ENCODE measurements at regions not wholly inside any gene's neighbourhood (a gene's known extent, or its start where the extent isn't known, plus 50 kb on each side); places are given as distances from the start of the nearest gene placed in this dataset.
"Not testable (repeated sequence)": the region's sequence is repeated elsewhere in the genome, so short reads cannot be mapped to it uniquely, and the experiment has no call there.

GRCh38 chr12:125841332-125841731 is 776.1 kb downstream of the AACS start:
- no peak for DNase-seq

- DNase-seq = no peak
Measured at GRCh38 chr12:125852116-125852515, 786.9 kb downstream of the AACS start.

- no peak for DNase-seq
Measured at GRCh38 chr12:125852679-125853078, 787.4 kb downstream of the AACS start.

GRCh38 chr12:125853670-125854069 is 788.4 kb downstream of the AACS start:
- no peak for DNase-seq

- no peak for DNase-seq
Measured at GRCh38 chr12:125856366-125856765, 791.1 kb downstream of the AACS start.

- DNase-seq = no peak
Measured at GRCh38 chr12:125856896-125857295, 791.7 kb downstream of the AACS start.

GRCh38 chr12:125860672-125861288 is 795.5 kb downstream of the AACS start:
- no peak for DNase-seq

GRCh38 chr12:125861299-125862281 is 796.4 kb downstream of the AACS start:
- no peak for DNase-seq

GRCh38 chr12:125865236-125865635 is 800.0 kb downstream of the AACS start:
- not testable (repeated sequence) for DNase-seq

- no peak for DNase-seq
Measured at GRCh38 chr12:125871811-125872594, 806.8 kb downstream of the AACS start.

GRCh38 chr12:125873016-125873415 is 807.8 kb downstream of the AACS start:
- DNase-seq = no peak

GRCh38 chr12:125878483-125878882 is 813.2 kb downstream of the AACS start:
- no peak for DNase-seq

GRCh38 chr12:125882141-125882540 is 816.9 kb downstream of the AACS start:
- DNase-seq = no peak

- no peak for DNase-seq
Measured at GRCh38 chr12:125888921-125889320, 823.7 kb downstream of the AACS start.

GRCh38 chr12:125889742-125890141 is 824.5 kb downstream of the AACS start:
- no peak for DNase-seq

- no peak for DNase-seq
Measured at GRCh38 chr12:125890366-125890905, 825.2 kb downstream of the AACS start.

- DNase-seq = no peak
Measured at GRCh38 chr12:125890971-125891370, 825.7 kb downstream of the AACS start.

- DNase-seq = no peak
Measured at GRCh38 chr12:125892276-125892675, 827.0 kb downstream of the AACS start.

- DNase-seq = no peak
Measured at GRCh38 chr12:125902991-125903390, 837.8 kb downstream of the AACS start.

GRCh38 chr12:125907351-125907750 is 842.1 kb downstream of the AACS start:
- DNase-seq = no peak

- no peak for DNase-seq
Measured at GRCh38 chr12:125919856-125920470, 854.7 kb downstream of the AACS start.

GRCh38 chr12:125922330-125922729 is 857.1 kb downstream of the AACS start:
- no peak for DNase-seq

GRCh38 chr12:125936502-125936901 is 871.3 kb downstream of the AACS start:
- DNase-seq = no peak
